Caco-2 (cell line): ENCODE measurements at regions not wholly inside any gene's neighbourhood (a gene's known extent, or its start where the extent isn't known, plus 50 kb on each side); places are given as distances from the start of the nearest gene placed in this dataset.
"Not testable (repeated sequence)": the region's sequence is repeated elsewhere in the genome, so short reads cannot be mapped to it uniquely, and the experiment has no call there.

Source experiments
- BruUV-seq: library from RNA; stranded (reverse); fragments of 400-500 nt; replicated peaks from 2 replicates; lab custom pipeline; 2021; lab: Mats Ljungman, UMichigan
- CTCF ChIA-PET: fragments of 300-600 bp; sonication (Branson Sonifier 250); formaldehyde crosslinking; loops from one replicate; lab custom pipeline; 2022; ENCODE audit warnings: antibody characterized with exemption; lab: Charles Lee
- POLR2A ChIA-PET: fragments of 300-600 bp; sonication (Branson Sonifier 250); formaldehyde crosslinking; loops from one replicate; lab custom pipeline; 2022; ENCODE audit warnings: antibody characterized with exemption; lab: Charles Lee
- DNase-seq, 2 experiments: peaks; one replicate each; pipeline versions ENCODE4 v3.0.0 to v3.0.0-alpha.2; 2020 to 2022
- H3K27me3 ChIP-seq: replicated peaks from 2 replicates; pipeline ENCODE4 v1.6.0; 2011; ENCODE audit warnings: low read length; ENCODE audit not compliant: control insufficient read depth, insufficient read depth
- H3K36me3 ChIP-seq: 2 replicates; pipeline ENCODE4 v1.5.1; 2011; ENCODE audit warnings: low read length; ENCODE audit not compliant: control insufficient read depth, insufficient read depth
- H3K4me1 ChIP-seq: fragments of 250-450 bp; sonication (Bioruptor Pico); 2 replicates; pipeline ENCODE4 v1.5.1; 2020; ENCODE audit warnings: mild to moderate bottlenecking
- H3K4me3 ChIP-seq: 2 replicates; pipeline ENCODE4 v1.5.1; 2011; ENCODE audit warnings: low read depth, mild to moderate bottlenecking, control low read depth, low read length
- H3K9me3 ChIP-seq: fragments of 250-450 bp; sonication (Bioruptor Pico); 2 replicates; pipeline ENCODE4 v1.5.1; 2020; ENCODE audit warnings: mild to moderate bottlenecking, moderate library complexity
- H3K27ac Mint-ChIP-seq: one replicate; pipeline ENCODE4 v1.8.0; 2022; ENCODE audit warnings: mixed read lengths; ENCODE audit not compliant: unreplicated experiment
- H3K27me3 Mint-ChIP-seq: one replicate; pipeline ENCODE4 v1.8.0; 2022; ENCODE audit warnings: mixed read lengths; ENCODE audit not compliant: insufficient read depth, unreplicated experiment
- H3K36me3 Mint-ChIP-seq: one replicate; pipeline ENCODE4 v1.8.0; 2022; ENCODE audit warnings: mild to moderate bottlenecking, mixed read lengths; ENCODE audit not compliant: insufficient read depth, unreplicated experiment
- H3K4me1 Mint-ChIP-seq: one replicate; pipeline ENCODE4 v1.8.0; 2022; ENCODE audit warnings: low read depth, mixed read lengths; ENCODE audit not compliant: unreplicated experiment
- H3K4me3 Mint-ChIP-seq: one replicate; pipeline ENCODE4 v1.8.0; 2022; ENCODE audit warnings: mild to moderate bottlenecking, moderate library complexity, mixed read lengths; ENCODE audit not compliant: unreplicated experiment
- H3K9me3 Mint-ChIP-seq: one replicate; pipeline ENCODE4 v1.8.0; 2022; ENCODE audit warnings: mixed read lengths; ENCODE audit not compliant: unreplicated experiment
- intact Hi-C: fragments of 100-400 bp; cut with micrococcal nuclease; formaldehyde crosslinking; loops from one replicate; pipeline ENCODE4 v1.10.0; 2022; ENCODE audit not compliant: unreplicated experiment

DNA sequence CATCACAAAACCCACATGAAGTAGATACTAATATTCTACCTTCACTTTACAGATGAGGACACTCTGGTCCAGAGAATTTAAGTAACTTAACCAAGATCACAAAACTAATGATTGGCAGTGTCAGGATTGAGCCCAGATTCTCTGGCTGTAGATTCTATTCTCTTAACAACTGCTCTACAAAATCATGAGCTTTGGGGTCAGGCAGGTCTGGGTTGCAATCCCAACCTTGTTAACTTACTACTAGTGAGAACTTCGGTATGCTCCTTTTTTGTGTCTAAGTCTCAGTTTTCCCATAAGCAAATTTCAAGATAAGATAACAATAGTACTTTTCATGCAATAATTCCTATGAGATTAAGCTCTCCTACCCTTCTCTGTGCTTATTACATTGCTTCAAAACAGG lies 127.5 kb downstream of the SPDYE17 start:
- peaks cover 11% of the 10 kb centered on the region for H3K4me1 ChIP-seq
- H3K9me3 ChIP-seq, H3K27me3 ChIP-seq, H3K36me3 Mint-ChIP-seq, CTCF ChIA-PET, DNase-seq, H3K27ac Mint-ChIP-seq, intact Hi-C loops, H3K4me3 ChIP-seq, H3K36me3 ChIP-seq, POLR2A ChIA-PET, H3K9me3 Mint-ChIP-seq, BruUV-seq, H3K4me3 Mint-ChIP-seq, H3K27me3 Mint-ChIP-seq: not testable (repeated sequence)
- H3K4me1 Mint-ChIP-seq, result peaks cover 31% of the 10 kb centered on the region

DNA sequence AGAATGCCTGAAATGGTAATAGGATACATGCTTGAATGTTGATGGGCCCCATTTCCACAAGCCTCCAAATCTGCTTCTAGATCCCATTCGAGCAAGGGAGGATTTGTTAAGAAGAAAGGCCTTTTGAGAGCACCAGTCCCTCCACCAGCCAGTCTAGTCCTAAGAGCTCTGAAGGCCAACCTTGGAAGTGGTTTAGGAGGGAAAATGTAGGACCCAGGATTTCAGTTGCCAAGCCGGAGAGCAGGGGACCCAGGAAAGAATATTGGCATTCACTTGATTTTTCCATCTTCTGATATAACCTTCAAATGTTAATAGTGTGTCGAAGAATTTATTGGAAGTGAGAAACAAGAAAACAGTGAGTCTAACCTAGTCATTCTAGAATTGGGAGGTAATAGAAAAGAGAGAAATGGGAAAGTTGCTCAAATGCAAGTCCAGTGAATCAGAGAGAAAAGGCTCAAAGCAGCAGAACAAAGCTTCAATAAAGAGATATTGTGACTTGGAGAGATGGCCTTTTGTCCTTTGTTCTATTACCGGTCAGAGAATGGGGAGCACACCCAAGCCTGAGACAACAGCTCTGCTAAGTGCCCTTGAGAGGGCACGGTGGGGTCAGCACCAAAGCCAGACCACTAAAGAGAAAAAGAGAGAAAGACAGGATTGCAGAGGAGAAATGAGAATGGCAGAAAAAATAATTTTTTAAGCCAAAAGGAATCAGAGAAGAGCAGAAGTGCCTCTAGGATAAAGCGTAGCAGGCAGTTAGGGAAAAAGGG lies 130.0 kb downstream of the SPDYE17 start:
- H3K27ac Mint-ChIP-seq, H3K4me3 ChIP-seq, H3K9me3 ChIP-seq, H3K4me3 Mint-ChIP-seq, CTCF ChIA-PET, H3K27me3 Mint-ChIP-seq, H3K36me3 ChIP-seq, POLR2A ChIA-PET, BruUV-seq, DNase-seq, intact Hi-C loops, H3K9me3 Mint-ChIP-seq, H3K27me3 ChIP-seq, H3K36me3 Mint-ChIP-seq: not testable (repeated sequence)
- peaks cover 31% of the 10 kb centered on the region for H3K4me1 Mint-ChIP-seq
- peaks cover 11% of the 10 kb centered on the region for H3K4me1 ChIP-seq

DNA sequence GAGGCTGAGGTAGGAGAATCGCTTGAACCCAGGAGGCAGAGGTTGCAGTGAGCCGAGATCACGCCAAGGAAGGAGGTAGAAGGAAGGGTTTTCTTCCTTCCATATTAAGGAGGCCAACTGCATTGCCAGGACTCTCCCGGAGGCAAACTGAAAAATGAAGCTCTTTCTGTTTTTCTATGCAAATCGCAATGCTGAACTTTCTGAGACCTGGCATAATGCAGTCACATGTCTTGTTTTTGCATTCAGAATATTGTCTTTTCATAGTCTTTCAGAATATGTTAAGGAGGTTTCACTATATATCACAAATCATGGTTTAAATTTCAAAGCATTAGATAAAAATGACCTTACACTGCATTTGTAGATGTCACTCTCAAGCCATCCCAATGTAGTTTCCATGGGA lies 133.4 kb downstream of the SPDYE17 start:
- DNase-seq, BruUV-seq, H3K36me3 Mint-ChIP-seq, H3K4me1 ChIP-seq, H3K27me3 Mint-ChIP-seq, intact Hi-C loops, CTCF ChIA-PET, H3K27me3 ChIP-seq, H3K36me3 ChIP-seq, H3K27ac Mint-ChIP-seq, H3K9me3 Mint-ChIP-seq, H3K4me3 Mint-ChIP-seq, H3K4me3 ChIP-seq, H3K9me3 ChIP-seq, POLR2A ChIA-PET: not testable (repeated sequence)
- peaks cover 21% of the 10 kb centered on the region for H3K4me1 Mint-ChIP-seq

DNA sequence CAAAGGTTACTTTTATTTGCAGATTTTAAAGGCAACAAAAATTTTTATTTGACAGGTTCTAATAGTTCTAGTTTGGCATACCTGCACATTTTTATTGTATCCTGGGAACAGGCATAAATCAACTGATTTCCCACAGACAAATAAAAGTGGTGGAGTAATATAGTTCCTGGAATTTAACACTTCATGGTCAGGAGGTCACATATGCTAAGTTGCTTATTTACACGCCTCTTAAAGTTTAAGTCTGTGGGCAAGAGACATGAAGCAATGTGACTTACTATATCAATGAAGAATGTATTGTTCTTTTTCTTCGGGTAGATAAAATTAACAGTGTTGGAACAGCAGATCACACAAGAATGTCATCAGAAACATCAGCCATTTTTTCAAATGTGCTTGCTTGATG lies 135.2 kb downstream of the SPDYE17 start:
- H3K9me3 ChIP-seq, intact Hi-C loops: not testable (repeated sequence)

DNA sequence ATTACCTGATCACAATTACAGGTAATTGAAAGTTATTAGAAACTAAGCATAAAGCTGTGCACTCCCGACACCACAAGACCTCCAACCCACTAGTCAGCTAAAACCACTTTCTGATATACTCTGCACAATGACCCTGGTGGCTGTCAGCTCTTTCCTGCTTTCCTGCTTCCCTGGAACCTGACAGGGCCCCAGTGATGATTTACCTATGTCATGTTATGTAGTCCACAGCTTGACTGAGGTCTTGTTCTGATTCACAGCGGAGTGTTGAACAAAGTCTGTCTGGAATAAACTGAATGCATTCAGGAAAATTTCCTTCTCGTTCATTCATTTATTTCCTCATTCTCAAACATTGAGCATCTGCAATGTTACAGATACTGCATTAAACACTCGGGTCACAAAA lies 136.5 kb downstream of the SPDYE17 start:
- H3K27me3 ChIP-seq, H3K27me3 Mint-ChIP-seq, H3K4me3 Mint-ChIP-seq, BruUV-seq, intact Hi-C loops, H3K36me3 Mint-ChIP-seq, POLR2A ChIA-PET, CTCF ChIA-PET, H3K9me3 ChIP-seq, H3K4me1 Mint-ChIP-seq, H3K36me3 ChIP-seq, H3K27ac Mint-ChIP-seq, H3K4me3 ChIP-seq, H3K4me1 ChIP-seq, DNase-seq: not testable (repeated sequence)
- H3K9me3 Mint-ChIP-seq, result peaks cover 11% of the 10 kb centered on the region

More for the DNA sequence above, 135.2 kb downstream of the SPDYE17 start:
- BruUV-seq, CTCF ChIA-PET, H3K4me3 Mint-ChIP-seq, H3K4me3 ChIP-seq, H3K36me3 ChIP-seq, H3K4me1 Mint-ChIP-seq, H3K27ac Mint-ChIP-seq, H3K36me3 Mint-ChIP-seq, POLR2A ChIA-PET, H3K9me3 Mint-ChIP-seq, H3K27me3 Mint-ChIP-seq, H3K27me3 ChIP-seq, DNase-seq, H3K4me1 ChIP-seq: not testable (repeated sequence)

DNA sequence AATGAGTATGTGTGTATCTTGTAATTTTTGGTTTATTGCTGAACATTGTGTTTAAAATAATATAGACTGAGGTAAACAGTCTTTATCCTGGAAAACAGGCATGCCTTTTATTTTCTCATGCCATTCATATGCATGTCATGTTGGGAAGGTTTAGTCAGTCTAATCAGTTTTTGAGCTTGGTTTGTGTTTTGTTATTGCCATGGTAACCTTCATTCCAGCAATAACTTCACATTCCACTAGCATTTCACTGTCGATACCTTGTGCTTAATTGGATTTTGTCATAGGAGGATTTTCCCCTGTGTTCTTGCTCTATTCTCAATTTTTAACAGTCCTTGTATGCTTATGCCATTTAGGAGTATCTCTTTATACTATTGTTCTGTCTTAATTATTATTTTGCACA lies 140.4 kb downstream of the SPDYE17 start:
- H3K9me3 ChIP-seq, H3K4me1 ChIP-seq, POLR2A ChIA-PET, BruUV-seq, H3K4me3 ChIP-seq, H3K27me3 ChIP-seq, intact Hi-C loops, H3K4me1 Mint-ChIP-seq, H3K4me3 Mint-ChIP-seq, H3K27me3 Mint-ChIP-seq, CTCF ChIA-PET, H3K27ac Mint-ChIP-seq, DNase-seq, H3K36me3 ChIP-seq, H3K36me3 Mint-ChIP-seq: not testable (repeated sequence)
- H3K9me3 Mint-ChIP-seq, result peaks cover 11% of the 10 kb centered on the region

DNA sequence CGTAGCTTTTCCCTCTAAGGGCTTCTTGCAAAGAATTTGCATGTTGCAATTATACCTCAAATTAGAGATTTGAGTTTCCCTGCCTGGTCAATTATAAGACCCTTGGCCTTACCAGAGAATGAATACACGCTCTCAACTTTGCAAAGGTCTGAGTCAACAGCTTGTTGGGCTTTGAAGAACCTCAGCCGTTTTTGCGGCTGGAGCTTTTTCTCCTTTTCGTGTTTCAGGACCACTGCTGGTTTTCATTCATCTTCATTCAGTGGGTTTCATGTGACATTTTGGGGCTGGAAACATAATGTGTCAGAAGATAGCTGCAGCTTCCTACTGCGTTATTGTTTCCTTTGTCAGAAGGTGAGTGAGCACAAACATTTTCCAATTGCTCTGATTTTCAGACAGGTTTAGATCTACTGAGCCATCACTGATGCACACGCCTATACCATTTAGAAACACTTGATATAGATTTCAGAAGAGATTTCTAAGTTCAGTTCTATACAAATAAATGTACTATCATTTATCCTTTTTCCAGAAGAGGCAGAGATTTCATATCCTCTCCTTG lies 152.3 kb downstream of the SPDYE17 start:
- H3K9me3 Mint-ChIP-seq, H3K4me1 ChIP-seq, H3K4me3 Mint-ChIP-seq, H3K27ac Mint-ChIP-seq, H3K27me3 ChIP-seq, H3K4me1 Mint-ChIP-seq, H3K27me3 Mint-ChIP-seq, BruUV-seq, intact Hi-C loops, CTCF ChIA-PET, H3K36me3 ChIP-seq, H3K4me3 ChIP-seq, DNase-seq, H3K9me3 ChIP-seq, H3K36me3 Mint-ChIP-seq, POLR2A ChIA-PET: not testable (repeated sequence)
